ENCODE measurements at regions not wholly inside any gene's neighbourhood (a gene's known extent, or its start where the extent isn't known, plus 50 kb on each side); places are given as distances from the start of the nearest gene placed in this dataset.

GRCh38 chr3:106341087-106341486 is 472.3 kb upstream of the CBLB start:
- TF ChIP-seq CTCF (IDR thresholded peaks at IDR 0.05): no peak
- TF ChIP-seq POLR2A (IDR thresholded peaks at IDR 0.05): no peak

All from body of pancreas (tissue), 4 donors.